ENCODE measurements at regions not wholly inside any gene's neighbourhood (a gene's known extent, or its start where the extent isn't known, plus 50 kb on each side); places are given as distances from the start of the nearest gene placed in this dataset.

DNA sequence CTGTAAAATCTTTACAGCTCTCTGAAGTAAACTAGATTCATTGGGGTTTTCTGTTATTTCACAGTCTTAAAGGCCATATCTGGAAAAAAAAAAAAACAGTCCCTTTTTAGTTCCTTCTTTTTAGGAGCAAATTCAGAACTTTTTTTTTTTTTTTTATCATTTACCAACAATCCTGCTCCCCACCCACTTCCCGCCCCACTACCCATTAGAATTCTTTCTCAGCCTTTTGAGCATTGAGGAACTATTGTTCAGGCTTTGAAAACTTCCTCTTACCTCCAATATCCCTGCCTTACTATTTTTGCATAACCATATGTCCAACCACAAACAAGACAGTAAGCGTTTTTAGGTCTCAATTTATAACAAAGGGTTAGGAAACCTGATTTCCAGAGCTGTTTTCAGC is 330.1 kb downstream of the PLPP3 start:
- no peak for TF ChIP-seq POLR2A (IDR thresholded peaks at IDR 0.05; ENCODE audit: low read depth, low read length)
- no peak for TF ChIP-seq POLR2AphosphoS5 (IDR thresholded peaks at IDR 0.05; ENCODE audit: low read depth, low read length)
- no peak for TF ChIP-seq TAF1 (IDR thresholded peaks at IDR 0.05; ENCODE audit: borderline replicate concordance, low read depth, low read length)
